IMR-90 (cell line): ENCODE measurements at regions not wholly inside any gene's neighbourhood (a gene's known extent, or its start where the extent isn't known, plus 50 kb on each side); places are given as distances from the start of the nearest gene placed in this dataset.

Experiments
- ATAC-seq: fragments of 200-7000 bp; cut with Tn5 transposase; 2 replicates; pipeline ENCODE4 v1.9.1; 2020; ENCODE audit warnings: low read depth, mild to moderate bottlenecking, moderate library complexity
- BruUV-seq: library from RNA; stranded (reverse); fragments of 400-500 nt; replicated peaks from 2 replicates; lab custom pipeline; 2021; lab: Mats Ljungman, UMichigan
- CTCF ChIA-PET: fragments of 300-600 bp; formaldehyde crosslinking; extraction: SDS; loops from one replicate; lab custom pipeline; 2021; ENCODE audit warnings: antibody characterized with exemption; lab: Yijun Ruan, JAX
- POLR2A ChIA-PET: fragments of 300-600 bp; sonication (Branson Sonifier 250); formaldehyde crosslinking; loops from one replicate; lab custom pipeline; 2022; ENCODE audit warnings: antibody characterized with exemption; ENCODE audit not compliant: unreplicated experiment; lab: Charles Lee
- DNase-seq: peaks from one replicate; pipeline ENCODE4 v3.0.0; 2013
- H2AFZ ChIP-seq: replicated peaks from 2 replicates; pipeline ENCODE3; 2013; ENCODE audit warnings: low read length, mild to moderate bottlenecking; ENCODE audit not compliant: poor library complexity
- H2AK5ac ChIP-seq: 2 replicates; pipeline ENCODE4 v1.6.1; 2013; ENCODE audit warnings: low read depth, low read length, inconsistent platforms
- H2AK9ac ChIP-seq: replicated peaks from 2 replicates; pipeline ENCODE3; 2013; ENCODE audit warnings: mild to moderate bottlenecking, low read depth, low read length, moderate library complexity; ENCODE audit not compliant: poor library complexity
- H2BK120ac ChIP-seq: 2 replicates; pipeline ENCODE4 v1.6.1; 2013; ENCODE audit warnings: low read depth, low read length, inconsistent platforms
- H2BK15ac ChIP-seq: 3 replicates; pipeline ENCODE4 v1.6.1; 2013; ENCODE audit warnings: low read depth, low read length, inconsistent platforms
- H2BK20ac ChIP-seq: 2 replicates; pipeline ENCODE4 v1.6.1; 2013; ENCODE audit warnings: low read depth, mild to moderate bottlenecking, inconsistent platforms, low read length, moderate library complexity
- H2BK5ac ChIP-seq: 2 replicates; pipeline ENCODE4 v1.6.1; 2013; ENCODE audit warnings: mild to moderate bottlenecking, low read depth, low read length, inconsistent platforms; ENCODE audit not compliant: poor library complexity, severe bottlenecking
- H3K14ac ChIP-seq: replicated peaks from 2 replicates; pipeline ENCODE4 v1.6.1; 2013; ENCODE audit warnings: low read depth, low read length, inconsistent platforms
- H3K18ac ChIP-seq: 2 replicates; pipeline ENCODE4 v1.6.1; 2013; ENCODE audit warnings: low read depth, low read length, control low read depth
- H3K23ac ChIP-seq: 2 replicates; pipeline ENCODE4 v1.6.1; 2013; ENCODE audit warnings: low read depth, low read length, inconsistent platforms
- H3K27ac ChIP-seq: 2 replicates; pipeline ENCODE4 v1.5.1; 2013; ENCODE audit warnings: mild to moderate bottlenecking, control low read depth, low read length; ENCODE audit not compliant: insufficient read depth
- H3K27me3 ChIP-seq: 2 replicates; pipeline ENCODE4 v1.6.1; 2013; ENCODE audit warnings: low read length; ENCODE audit not compliant: control insufficient read depth, insufficient read depth
- H3K36me3 ChIP-seq: 2 replicates; pipeline ENCODE4 v1.6.1; 2013; ENCODE audit warnings: low read length, mixed read lengths; ENCODE audit not compliant: control insufficient read depth, insufficient read depth
- H3K4ac ChIP-seq: 2 replicates; pipeline ENCODE4 v1.6.1; 2013; ENCODE audit warnings: low read depth, low read length, inconsistent platforms
- H3K4me1 ChIP-seq: 2 replicates; pipeline ENCODE4 v1.6.1; 2013; ENCODE audit warnings: low read length, mixed read lengths; ENCODE audit not compliant: control insufficient read depth, insufficient read depth
- H3K4me2 ChIP-seq: 2 replicates; pipeline ENCODE4 v1.6.1; 2013; ENCODE audit warnings: low read depth, mild to moderate bottlenecking, control low read depth, low read length, moderate library complexity
- H3K4me3 ChIP-seq: 2 replicates; pipeline ENCODE4 v1.5.1; 2013; ENCODE audit warnings: low read depth, mild to moderate bottlenecking, control low read depth, low read length, moderate library complexity; ENCODE audit not compliant: insufficient read depth
- H3K56ac ChIP-seq: 2 replicates; pipeline ENCODE4 v1.6.1; 2013; ENCODE audit warnings: low read length, inconsistent platforms; ENCODE audit not compliant: insufficient read depth; ENCODE audit errors: extremely low read depth
- H3K79me1 ChIP-seq, 2 experiments: 2 replicates each; pipeline ENCODE4 v1.6.1; 2013; ENCODE audit warnings: low read length in 2 of 2, inconsistent platforms in 1 of 2, low read depth in 1 of 2
- H3K9ac ChIP-seq: 2 replicates; pipeline ENCODE4 v1.6.1; 2013; ENCODE audit warnings: low read depth, low read length, control low read depth
- H3K9me1 ChIP-seq: 2 replicates; pipeline ENCODE4 v1.6.1; 2013; ENCODE audit warnings: low read length, inconsistent platforms; ENCODE audit not compliant: insufficient read depth
- H3K9me3 ChIP-seq: 2 replicates; pipeline ENCODE4 v1.6.1; 2013; ENCODE audit warnings: low read length; ENCODE audit not compliant: control insufficient read depth, insufficient read depth
- H4K20me1 ChIP-seq: 2 replicates; pipeline ENCODE4 v1.6.1; 2013; ENCODE audit warnings: low read length, inconsistent platforms; ENCODE audit not compliant: insufficient read depth
- H4K5ac ChIP-seq: 2 replicates; pipeline ENCODE4 v1.6.1; 2013; ENCODE audit warnings: mild to moderate bottlenecking, low read depth, low read length, control low read depth
- H4K8ac ChIP-seq, 2 experiments: 2 replicates each; pipeline ENCODE4 v1.6.1; 2013; ENCODE audit warnings: low read depth in 2 of 2, low read length in 2 of 2, control low read depth in 1 of 2, inconsistent platforms in 1 of 2
- H4K91ac ChIP-seq: 2 replicates; pipeline ENCODE4 v1.6.1; 2013; ENCODE audit warnings: low read depth, low read length, inconsistent platforms; ENCODE audit not compliant: insufficient read depth
- CHD1 ChIP-seq: IDR thresholded peaks from 2 replicates; pipeline ENCODE4 v1.6.1; 2012; ENCODE audit warnings: low read depth, low read length, improper control_type of control experiment
- CTCF ChIP-seq: conservative IDR thresholded peaks from 2 replicates; pipeline ENCODE4 v1.5.1; 2012; ENCODE audit warnings: mild to moderate bottlenecking, low read depth, low read length, improper control_type of control experiment
- FOS ChIP-seq: fragments of 150-350 bp; IDR thresholded peaks from 2 replicates; pipeline ENCODE4 v1.6.1; 2016; ENCODE audit warnings: low read depth, low read length
- MAZ ChIP-seq: IDR thresholded peaks from 2 replicates; pipeline ENCODE4 v1.6.1; 2012; ENCODE audit warnings: low read depth, mild to moderate bottlenecking, low read length, improper control_type of control experiment, moderate library complexity, borderline replicate concordance
- NFE2L2 ChIP-seq: fragments of 150-350 bp; IDR thresholded peaks from 2 replicates; pipeline ENCODE4 v1.6.1; 2016; ENCODE audit warnings: low read depth, mild to moderate bottlenecking, low read length
- POLR2A ChIP-seq: IDR thresholded peaks from 2 replicates; pipeline ENCODE4 v1.6.1; 2012; ENCODE audit warnings: mild to moderate bottlenecking, low read depth, low read length
- RFX5 ChIP-seq: IDR thresholded peaks from 2 replicates; pipeline ENCODE4 v1.8.0; 2012; ENCODE audit warnings: low read depth, mild to moderate bottlenecking, low read length, moderate library complexity
- SMC3 ChIP-seq: fragments of 150-350 bp; IDR thresholded peaks from 2 replicates; pipeline ENCODE4 v1.6.1; 2016; ENCODE audit warnings: low read depth, mild to moderate bottlenecking, antibody characterized with exemption, low read length, moderate library complexity
- WGBS, 2 experiments: methylation state at CpG; one replicate each; pipeline versions ENCODE4 v1.1.5 to v1.1.7; 2013; ENCODE audit warnings: missing lambda C conversion rate in 2 of 2; ENCODE audit not compliant: insufficient read length in 1 of 2; ENCODE audit errors: extremely low coverage in 2 of 2; 5-methylcytosine and 5-hydroxymethylcytosine counted together
- dilution Hi-C: fragments of 300-500 bp; cut with HindIII; formaldehyde crosslinking; loops from one replicate; pipeline ENCODE4 v1.14.3; 2018; ENCODE audit warnings: low sequenced_read_pairs; ENCODE audit not compliant: unreplicated experiment
- in situ Hi-C: fragments of 300-500 bp; cut with MboI; formaldehyde crosslinking; loops from 3 replicates; pipeline ENCODE4 v1.14.3; 2019; ENCODE audit warnings: low sequenced_read_pairs, inconsistent platforms, mixed read lengths
- intact Hi-C: fragments of 100-400 bp; cut with micrococcal nuclease; formaldehyde crosslinking; loops from 2 replicates; pipeline ENCODE4 v1.10.0; 2022

GRCh38 chr3:180496995-180497394 lies 105.0 kb upstream of the TTC14 start:
- dilution Hi-C loops, result no loop called here
- Histone ChIP-seq H3K56ac (no peak overlapping the region), H2BK120ac (no peak overlapping the region), H3K79me1 (no peaks in the 10 kb centered on the region), H3K4me1 (no peaks in the 10 kb centered on the region), H3K27me3 (no peaks in the 10 kb centered on the region), H3K9ac (no peak overlapping the region), H3K23ac (no peak overlapping the region), H4K20me1 (no peaks in the 10 kb centered on the region), H3K18ac (no peak overlapping the region), H2AK5ac (no peak overlapping the region), H3K4me2 (no peak overlapping the region), H2AK9ac (no peak overlapping the region), H2BK20ac (no peak overlapping the region), H2BK5ac (no peak overlapping the region), H4K5ac (no peak overlapping the region), H3K9me3 (0 out of 2 replicates have a peak, but pooled peaks cover 1% of the 10 kb centered on the region), H3K27ac (no peak overlapping the region), H2BK15ac (no peak overlapping the region), H3K4me3 (no peak overlapping the region), H2AFZ (no peak overlapping the region), H3K14ac (no peak overlapping the region), H3K36me3 (no peaks in the 10 kb centered on the region), H3K4ac (no peak overlapping the region), H3K9me1 (no peaks in the 10 kb centered on the region), H4K8ac (no peak overlapping the region), H4K91ac (no peak overlapping the region)
- POLR2A ChIA-PET, result no interaction called here
- in situ Hi-C loops, result no loop called here
- intact Hi-C loops, result no loop called here
- DNase-seq (no peak), ATAC-seq (no peak)
- CTCF ChIA-PET, result no interaction called here
- WGBS, 2 experiments, result 60% methylated on average over 1 of the region's 3 CpGs; no CpG with 5 or more reads in 1 of the 2 experiments
- no TSS peak for BruUV-seq
- TF ChIP-seq NFE2L2, result no peak
- TF ChIP-seq FOS, result no peak
- TF ChIP-seq CTCF, result no peak
- TF ChIP-seq POLR2A, result no peak
- no peak for TF ChIP-seq SMC3
- no peak for TF ChIP-seq MAZ
- TF ChIP-seq CHD1, result no peak
- no peak for TF ChIP-seq RFX5
